Activated CD4-positive, CD25-positive, alpha-beta regulatory T cell treated with anti-CD3 and anti-CD28 coated beads, Interleukin-2, amount 50 U/mL, for 24 hours (primary cell): ENCODE measurements at regions not wholly inside any gene's neighbourhood (a gene's known extent, or its start where the extent isn't known, plus 50 kb on each side); places are given as distances from the start of the nearest gene placed in this dataset.

Experiments
- ATAC-seq, 2 donors: fragments of 150-1000 bp; cut with Tn5 transposase; one replicate each; pipeline ENCODE4 v1.10.0; 2021; ENCODE audit warnings: mild to moderate bottlenecking in 1 of 2, moderate library complexity in 1 of 2

DNA sequence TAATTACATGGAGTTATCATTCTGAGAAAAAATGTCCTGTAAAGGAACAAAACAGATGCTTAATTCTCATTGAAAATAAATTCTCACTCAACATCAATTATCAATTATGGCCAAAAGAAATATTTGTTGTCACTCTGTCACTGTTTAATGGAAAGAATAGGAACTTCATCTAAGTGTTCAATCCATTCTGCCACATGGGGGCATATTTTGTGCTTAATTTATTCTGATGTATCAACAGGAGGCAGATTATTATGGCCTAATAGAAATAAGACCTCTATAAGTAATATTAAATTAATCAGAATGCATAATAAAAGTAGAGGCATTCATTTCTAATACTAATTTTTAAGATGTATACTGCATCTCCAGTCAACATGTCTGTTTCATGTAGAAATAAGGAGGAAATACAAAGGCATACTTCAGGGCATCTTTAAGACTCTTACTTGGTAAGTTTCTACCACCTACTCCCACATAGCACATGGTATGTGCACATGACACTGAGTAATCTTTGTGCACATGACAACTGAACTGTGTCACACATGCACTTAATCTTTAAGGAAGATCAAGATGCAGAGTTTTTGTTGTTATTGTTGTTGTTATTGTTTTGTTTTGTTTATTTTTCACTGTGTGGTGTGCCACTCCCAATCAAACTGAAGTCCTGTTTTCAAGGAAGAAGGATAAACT, 420.4 kb upstream of the SEMA3A start:
- no peak for ATAC-seq

DNA sequence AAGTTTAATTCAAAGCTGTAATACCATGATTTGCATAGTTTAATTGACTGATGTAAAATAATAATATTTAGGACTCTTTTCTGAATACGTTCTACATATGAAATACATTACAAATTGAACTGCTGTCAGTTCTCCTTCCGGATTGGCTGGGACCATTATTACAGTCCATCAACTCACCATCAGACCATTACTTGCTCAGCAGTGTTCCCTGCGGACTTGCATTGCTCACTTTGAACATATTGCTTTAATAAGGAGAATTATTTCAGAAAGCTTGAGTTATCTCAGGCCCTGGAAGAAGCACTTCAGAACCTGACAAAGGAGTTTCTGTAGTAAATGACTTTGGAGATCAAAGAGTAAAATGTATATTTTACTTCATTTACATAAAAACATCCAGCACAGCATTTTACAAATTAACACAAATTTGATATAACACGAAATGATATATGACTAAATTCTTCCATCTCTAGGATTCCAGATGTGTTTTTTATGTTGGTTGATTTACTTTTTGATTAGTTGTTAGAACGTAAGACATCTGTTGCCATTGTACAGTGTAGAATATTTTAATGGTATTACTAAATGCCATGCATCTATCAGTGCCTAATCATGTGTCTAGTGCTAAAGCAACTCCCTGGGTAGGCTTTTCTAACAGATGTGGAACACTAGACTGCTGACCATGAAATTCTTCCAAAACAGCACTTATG, 418.5 kb upstream of the SEMA3A start:
- no peak for ATAC-seq

DNA sequence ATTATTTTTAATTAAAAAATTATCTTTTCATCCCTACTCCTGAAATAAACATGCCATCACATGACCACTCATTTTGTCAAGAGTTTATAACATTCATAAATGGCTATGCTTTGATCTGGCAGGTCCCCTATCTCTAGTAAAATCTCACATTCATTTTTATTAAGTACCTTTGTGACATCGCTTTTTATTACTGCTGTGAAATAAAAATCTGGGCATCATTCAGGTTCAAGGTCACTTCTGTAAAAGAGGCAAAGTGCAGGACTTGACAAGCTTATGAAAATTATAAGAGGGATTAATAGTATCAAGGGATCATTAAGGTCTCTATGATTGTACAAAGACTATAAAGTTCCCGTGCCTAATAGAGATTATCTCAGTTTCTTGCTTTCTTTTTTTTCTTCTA, 416.8 kb upstream of the SEMA3A start:
- ATAC-seq, result no peak

DNA sequence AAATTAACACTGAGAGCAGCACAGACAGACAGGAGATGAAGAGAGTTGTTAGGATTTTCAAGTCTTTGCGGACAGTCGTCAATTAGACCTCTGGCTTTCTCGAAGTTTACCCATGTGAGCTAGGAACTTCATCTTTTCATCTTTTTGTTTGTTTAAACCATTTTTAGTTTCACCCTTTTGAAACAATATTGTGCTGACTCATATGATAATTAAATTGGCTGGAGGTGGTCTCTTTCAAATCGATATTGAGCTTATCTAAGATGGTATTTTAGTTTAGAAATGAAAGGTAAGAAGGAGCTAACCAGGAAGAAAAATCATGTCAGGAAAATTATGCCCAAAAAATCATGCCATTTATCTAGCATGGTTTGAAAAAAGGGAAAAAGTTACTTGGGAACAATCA, 415.8 kb upstream of the SEMA3A start:
- ATAC-seq, result no peak

DNA sequence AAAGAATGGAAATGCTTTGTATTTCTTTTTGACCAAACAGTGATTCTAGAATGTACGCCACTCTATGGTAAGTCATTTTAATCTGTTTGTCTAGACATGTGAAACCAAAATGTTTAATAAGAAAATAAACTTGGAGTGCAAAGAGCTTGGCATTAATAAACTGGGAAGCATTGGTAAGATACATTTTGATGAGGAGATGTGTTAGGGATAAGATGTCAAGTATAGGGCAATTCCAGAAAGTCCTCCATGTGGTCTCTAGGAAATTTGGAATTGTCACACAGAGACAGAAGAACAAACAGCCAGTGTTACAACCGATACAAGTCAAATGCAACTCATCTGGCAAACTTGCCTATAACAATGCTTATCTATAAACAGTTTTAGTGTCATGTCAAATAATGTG, 410.7 kb upstream of the SEMA3A start:
- no peak for ATAC-seq

DNA sequence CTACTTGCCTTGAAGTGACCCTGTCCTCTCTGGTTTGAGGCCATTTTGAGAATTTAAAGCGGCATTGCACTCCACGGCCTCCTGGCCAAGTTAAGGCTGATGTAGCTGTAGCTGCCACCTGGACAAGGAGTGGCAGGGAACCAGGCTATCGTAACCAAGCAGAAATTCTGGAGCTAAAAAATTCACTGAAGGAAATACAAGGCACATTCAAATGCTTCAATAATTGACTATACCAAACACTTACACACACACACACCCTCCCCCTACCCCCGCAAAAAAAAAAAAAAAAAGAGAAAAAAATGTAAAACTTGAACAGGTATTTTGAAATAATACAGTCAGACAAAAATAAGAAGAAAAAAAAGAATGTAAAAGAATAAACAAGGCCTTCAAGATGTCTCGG, 409.0 kb upstream of the SEMA3A start:
- no peak for ATAC-seq

DNA sequence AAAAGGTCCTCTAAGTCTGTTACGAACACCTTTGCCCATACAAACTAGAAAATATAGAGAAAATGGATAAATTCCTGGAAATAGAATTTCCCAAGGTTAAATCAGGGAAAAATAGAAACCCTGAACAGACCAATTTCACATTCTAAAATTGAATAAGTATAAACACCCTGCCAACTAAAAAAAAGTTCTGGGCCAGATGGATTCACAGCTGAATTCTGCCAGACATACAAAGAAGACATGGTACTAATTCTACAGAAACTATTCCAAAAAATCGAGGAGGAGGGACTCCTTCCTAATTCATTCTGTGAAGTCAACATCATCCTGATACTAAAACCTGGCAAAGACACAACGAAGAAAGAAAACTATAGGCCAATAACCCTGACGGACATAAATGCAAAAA, 400.4 kb upstream of the SEMA3A start:
- no peak for ATAC-seq

DNA sequence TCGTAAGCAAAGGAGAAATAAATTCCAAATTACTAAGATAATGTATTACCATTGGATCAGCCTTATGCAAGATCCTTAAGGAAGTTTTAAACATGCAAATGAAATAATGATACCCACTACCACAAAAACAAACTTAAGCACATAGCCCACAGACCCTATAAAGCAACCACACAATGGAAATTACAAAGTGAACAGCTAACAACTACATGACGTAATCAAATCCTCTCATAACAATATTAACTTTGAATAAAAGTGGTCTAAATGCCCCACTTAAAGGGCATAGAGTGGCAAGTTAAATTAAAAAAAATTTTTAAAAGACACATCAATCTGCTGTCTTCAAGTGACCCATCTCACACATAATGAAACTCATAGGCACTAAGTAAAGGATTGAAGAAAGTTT, 397.3 kb upstream of the SEMA3A start:
- ATAC-seq, result no peak

DNA sequence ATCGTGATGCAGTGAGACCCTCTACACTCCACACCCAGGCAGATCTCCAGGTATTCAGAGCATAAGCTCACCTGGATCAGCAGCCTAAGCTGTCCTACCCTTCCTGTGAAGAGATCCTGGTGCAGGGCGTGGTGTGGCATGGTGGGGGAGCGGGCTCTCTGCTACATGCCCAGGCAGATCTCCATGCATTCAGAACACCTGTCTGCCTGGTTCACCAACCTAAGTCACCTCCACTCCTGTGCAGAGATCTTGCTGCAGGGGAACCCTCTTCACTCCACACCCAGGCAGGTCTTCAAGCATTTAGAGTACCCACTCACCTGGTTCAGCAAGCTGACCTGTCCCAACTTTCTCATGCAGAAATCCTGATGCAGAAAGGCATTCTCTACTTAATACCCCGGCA, 394.4 kb upstream of the SEMA3A start:
- no peak for ATAC-seq

DNA sequence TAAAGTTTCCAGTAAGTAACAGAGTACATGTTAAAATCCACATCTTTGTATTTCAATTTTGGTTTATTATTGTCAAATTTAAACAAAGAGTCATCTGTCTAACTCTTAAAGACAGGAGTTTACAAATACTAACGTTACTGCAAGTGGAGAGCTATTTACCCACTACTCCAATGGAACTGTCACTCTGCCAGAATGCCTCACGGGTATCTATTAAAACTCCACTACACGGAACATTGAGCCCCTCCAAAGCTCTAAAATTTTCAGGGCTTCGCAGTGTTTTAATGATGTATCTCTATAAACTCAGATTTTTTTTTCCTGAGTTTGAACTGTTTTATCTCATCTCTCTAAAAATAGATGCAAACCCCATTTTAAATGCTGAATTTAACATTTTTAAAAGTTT, 388.7 kb upstream of the SEMA3A start:
- no peak for ATAC-seq

DNA sequence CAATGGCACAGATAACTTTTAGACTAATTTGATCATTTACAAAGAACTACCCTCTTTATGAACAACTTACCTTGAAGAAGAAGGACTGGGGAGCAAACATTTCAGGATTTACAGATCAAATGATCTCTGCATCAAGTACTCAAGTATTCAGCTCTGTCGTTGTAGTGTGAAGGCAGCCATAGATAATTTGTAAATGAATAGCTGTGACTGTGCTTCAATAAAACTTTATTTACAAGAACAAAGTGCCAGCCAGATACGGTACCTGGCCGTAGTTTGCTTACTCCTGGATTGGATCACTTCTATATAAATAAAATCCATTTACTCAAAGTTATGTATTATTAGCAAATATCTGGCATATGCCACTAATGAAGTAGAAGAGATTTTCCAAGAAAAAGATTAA, 388.2 kb upstream of the SEMA3A start:
- ATAC-seq, result no peak

DNA sequence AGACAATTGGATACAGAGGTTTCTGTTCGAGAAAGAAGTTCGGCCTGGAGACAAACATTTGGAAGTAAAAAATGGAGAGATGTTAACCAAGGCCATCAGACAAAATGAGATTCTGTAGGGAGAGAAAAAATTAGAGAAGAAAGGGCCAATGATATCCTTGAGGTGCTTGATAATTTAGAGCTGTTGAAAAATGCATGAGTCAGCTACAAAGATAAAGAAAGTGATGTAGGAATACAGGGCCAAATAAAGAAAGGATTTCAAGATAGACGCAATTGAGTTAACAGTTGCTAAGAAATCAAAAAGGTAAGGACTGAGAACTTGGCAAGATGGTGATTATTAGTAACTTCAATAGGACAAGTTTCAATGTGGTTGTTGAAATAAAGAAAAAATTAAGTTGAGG, 384.2 kb upstream of the SEMA3A start:
- ATAC-seq, result no peak

DNA sequence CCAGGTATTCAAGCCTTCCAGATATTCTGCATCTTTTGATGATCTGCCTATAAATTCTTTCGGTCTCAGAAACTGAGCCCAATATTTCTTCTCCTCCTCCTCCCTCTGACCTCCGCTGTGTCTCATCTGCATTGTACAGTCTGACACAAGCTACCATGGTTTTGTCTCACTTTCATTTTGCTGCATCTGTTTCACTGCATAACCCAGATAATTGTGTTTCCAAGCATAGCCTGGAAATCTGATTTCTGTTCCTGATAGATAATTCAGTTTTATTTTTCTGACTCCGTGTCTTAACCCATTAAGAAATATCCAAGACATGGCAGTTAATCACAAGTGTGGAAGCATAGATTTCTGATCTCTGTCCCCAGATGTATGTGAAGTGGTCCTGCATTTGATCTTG, 374.2 kb upstream of the SEMA3A start:
- ATAC-seq, result no peak

DNA sequence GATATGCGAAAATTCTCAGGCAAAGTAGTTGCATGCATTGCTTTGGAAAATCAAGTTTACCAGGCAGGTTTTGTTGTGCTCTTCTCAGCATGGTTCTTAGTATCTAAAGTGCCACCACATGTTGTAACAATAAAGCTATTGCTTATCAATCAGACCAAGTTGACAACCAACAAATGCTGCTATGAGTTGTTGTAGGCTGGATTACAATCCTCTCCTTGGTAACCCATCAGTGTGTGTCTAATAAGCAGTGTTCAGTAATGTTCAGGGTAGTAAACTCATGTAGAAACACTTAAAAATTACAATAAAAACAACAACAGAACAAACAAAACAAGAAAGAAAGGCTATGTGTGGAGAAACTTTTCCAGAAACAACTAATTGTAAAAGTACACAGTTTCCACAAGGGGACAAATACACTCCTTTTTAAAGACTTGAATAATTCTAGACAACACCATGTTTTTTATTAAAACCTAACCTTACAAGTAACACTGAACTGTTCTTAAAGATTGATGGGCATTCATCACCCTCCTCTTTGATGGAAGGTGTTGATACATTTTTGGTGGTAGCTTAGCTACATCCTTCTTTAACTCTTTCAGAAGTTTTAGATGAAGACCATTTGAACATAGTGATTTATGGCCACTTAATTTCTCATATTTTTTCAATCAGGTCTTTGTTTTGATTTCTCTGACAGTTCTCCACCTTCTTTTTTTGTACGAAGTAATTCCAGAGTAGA, 370.9 kb upstream of the SEMA3A start:
- no peak for ATAC-seq

DNA sequence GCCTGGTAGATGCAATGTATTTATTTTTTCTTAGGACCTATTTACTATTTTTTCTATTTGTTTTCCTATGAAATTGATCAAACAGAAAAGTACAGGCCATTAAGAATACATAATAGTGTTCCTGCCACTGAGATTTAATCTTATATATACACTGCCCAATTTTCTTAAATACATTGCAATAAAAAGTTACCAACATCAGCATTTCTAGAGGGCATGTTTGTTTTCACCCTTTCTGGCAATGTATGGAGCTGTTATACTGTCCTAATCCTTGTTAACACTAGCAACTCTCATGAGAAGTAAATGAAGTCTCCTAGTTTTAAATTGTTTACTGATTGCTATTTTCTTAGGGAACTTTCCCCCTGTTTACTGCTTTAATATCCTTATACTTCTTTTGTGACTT, 359.1 kb upstream of the SEMA3A start:
- ATAC-seq, result no peak

DNA sequence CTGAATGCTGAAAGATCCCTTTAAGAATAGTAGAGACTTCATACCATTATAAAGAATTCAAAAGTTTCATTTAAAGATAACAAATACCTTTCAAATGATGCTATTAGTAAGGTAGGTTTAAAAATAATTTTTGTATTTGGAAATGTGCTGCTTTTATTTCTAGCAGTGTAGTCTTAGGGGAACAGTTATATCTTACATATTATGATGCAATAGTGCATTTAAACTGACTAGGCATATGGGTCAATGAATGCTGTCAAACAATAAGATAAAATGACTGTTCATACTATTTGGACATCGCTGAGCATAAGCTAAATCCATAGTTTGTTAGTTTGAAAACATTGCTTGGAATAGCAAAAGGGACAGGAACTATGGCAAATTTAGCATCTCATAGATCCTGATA, 354.8 kb upstream of the SEMA3A start:
- ATAC-seq, result no peak

DNA sequence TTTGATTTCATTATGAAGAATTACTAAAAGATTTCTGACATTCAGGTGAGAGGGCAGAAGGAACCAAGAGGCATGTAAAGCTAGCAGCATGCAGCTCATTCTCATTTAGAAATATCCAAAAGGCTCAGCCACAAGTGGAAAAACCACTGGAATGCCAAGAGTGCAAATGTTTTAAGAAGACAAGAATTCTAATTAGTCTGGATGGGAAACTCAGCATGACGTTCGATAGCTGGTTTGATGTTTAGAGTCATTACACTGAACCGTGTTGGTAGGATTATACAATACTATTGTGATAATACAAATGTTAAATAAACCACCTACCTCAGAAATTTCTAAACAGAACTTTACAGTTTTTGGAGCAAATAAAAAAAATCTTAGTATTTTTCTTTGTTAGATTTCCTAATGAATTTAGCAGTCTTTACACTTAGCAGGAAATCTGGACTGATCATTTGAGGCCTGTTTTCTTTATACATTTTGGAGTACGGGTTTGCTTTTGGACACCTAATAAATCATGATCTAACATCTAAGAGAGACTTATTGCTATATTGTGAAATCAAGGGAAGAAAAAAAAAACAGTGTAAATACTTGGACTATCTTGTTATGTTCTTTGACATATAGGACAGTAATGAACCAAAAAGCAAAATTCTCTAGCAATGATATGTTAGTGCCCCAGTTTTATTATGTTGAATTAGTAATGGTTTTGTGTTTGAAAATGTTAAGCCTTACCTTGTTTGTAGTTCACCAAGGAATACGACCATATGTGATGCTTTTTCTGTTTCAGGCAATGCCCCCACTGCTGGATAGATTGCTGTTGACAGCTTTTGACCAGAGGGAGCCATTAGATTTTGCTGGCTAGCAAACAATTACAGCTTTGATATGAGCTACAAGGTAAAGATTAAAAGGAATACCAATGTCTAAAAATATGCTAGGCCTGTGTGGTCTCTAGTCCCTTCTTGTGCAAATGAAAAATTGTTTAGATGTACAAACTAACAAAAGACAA, 354.1 kb upstream of the SEMA3A start:
- no peak for ATAC-seq

DNA sequence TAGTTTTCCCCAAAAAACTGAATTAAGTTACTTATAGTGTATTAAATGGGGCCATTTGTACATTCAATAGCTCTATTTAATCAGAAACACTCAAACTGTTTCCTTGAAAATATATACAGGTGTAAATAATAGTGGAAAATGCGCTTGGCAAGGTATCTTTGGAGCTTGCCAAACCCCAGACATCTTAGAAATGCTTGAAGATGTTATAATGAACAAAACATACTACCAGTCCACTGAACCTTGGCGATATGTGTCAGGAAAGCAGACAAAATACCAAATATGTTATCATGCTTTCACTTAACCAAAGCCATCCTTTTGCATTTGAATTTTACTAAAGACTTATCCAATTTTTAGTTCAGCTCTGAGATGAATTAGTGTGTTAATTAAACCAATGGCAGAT, 352.7 kb upstream of the SEMA3A start:
- no peak for ATAC-seq

DNA sequence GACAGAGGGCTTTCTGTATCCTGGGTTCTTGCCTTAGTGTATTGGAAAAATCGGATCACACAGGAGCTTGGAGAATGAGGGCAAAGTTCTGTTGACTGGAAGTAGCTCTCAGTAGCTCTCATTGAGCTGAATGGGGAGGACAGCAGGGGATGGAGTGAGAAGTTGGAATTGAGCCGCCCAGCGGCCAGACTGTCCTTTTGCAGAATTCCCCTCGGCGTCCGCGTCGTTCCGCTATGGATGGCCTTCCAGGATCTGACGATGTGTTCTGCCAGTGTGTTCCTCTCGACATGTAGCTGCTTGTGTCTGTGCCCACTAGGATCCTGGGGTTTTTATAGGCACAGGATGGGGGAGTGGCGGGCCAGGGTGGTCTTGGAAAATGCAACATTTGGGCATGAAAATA, 351.8 kb upstream of the SEMA3A start:
- ATAC-seq, result no peak

DNA sequence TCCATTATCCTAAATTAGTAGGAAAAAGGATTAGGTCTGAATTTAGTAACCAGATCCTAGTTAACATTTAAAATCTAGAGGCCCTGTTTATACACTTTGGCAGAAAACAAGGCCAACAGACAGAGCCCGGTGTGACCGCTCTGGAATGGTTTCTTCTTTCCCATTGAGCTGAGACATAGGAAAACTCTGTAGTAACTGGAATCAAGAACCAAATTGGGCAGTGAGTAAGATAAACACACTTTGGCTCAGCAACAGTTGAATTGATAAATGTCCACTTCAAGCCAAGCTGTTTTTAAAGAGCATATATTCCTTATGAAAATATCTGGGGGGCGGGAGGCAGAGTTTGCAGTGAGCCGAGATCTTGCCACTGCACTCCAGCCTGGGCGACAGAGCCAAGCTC, 343.7 kb upstream of the SEMA3A start:
- ATAC-seq, result no peak

DNA sequence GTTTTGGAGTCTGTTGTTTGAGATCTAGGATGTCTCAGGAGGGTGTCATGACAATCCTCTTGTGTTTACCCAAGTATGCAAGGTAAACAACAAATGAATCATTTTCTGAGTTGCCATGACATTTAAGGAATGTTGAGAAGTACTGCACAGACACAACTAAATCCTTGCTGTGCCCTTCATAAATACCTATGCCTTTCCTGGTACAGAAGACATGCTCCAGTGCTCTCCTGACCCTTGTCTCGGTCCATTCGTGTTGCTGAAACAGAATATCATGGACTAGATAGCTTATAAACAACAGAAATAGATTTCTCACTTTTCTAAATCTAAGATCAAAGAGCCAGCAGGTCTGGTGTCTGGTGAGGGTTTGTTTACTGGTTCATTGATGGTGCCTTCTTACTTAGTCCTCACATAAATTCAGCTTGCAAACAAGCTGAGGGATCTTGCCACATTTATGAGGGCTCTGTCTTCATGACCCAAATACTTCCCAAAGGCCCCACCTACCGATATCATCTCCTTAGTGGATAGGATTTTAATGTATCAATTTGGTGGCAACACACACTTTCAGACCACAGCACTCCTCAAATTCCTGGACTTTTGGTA, 341.8 kb upstream of the SEMA3A start:
- no peak for ATAC-seq

DNA sequence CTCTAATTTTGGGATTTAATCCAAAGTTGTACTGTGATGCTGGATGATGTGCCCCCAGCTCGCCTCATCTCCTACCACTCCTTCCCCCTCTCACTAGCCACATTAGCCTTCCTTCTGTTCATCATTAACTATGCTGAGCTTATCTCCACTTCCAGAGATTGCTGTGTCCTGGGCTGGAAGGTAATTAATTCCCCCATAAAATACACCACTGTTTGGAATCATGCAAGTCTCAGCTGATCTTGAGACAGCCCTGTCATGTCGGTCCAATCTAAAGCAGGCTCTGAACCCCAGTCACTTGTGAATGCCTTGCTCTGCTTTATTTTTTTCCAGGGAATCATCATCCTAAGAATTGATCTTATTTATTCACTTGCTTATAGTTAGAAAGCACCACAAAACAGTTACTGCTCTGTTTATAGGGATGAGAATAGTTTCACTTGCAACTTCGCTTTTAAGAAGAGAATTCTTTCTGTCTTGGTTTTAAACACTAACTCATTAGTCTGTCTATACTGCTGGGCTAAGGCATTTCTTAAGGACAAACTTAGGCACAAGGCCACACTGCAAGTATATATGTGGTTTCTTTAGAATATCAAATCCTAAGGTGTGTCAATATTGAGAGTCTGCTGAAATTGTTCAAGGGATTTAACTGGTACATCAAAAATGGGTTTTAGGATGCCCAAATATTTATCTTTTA, 341.1 kb upstream of the SEMA3A start:
- ATAC-seq, result no peak
